Thyroid gland (tissue), 4 donors: ENCODE measurements at regions not wholly inside any gene's neighbourhood (a gene's known extent, or its start where the extent isn't known, plus 50 kb on each side); places are given as distances from the start of the nearest gene placed in this dataset.

Experiments used
- DNase-seq, 2 donors: peaks; one replicate each; pipeline ENCODE4 v3.0.0-alpha.2; 2019
- H3K27ac ChIP-seq, 3 donors: fragments of 200-600 bp; sonication (generic); 1 replicate in 2 of 3; 2 replicates in 1 of 3; pipeline ENCODE4 v1.5.1; 2016 to 2019; ENCODE audit warnings: mild to moderate bottlenecking in 1 of 3, moderate library complexity in 1 of 3
- H3K27me3 ChIP-seq: fragments of 200-600 bp; sonication (generic); one replicate; pipeline ENCODE4 v1.5.1; 2019
- H3K36me3 ChIP-seq, 2 donors: fragments of 200-600 bp; sonication (generic); one replicate each; pipeline ENCODE4 v1.5.1; 2016 to 2019
- H3K4me1 ChIP-seq, 2 donors: fragments of 200-600 bp; sonication (generic); one replicate each; pipeline ENCODE4 v1.5.1; 2017 to 2019
- H3K4me3 ChIP-seq, 3 donors: fragments of 200-600 bp; sonication (generic); replicated peaks in 1 of 3; 1 replicate in 2 of 3; 2 replicates in 1 of 3; pipeline ENCODE4 v1.5.1; 2016; ENCODE audit warnings: mild to moderate bottlenecking in 1 of 3
- H3K9me3 ChIP-seq: fragments of 200-600 bp; sonication (generic); one replicate; pipeline ENCODE4 v1.5.1; 2017
- CTCF ChIP-seq, 6 experiments: fragments of 200-600 bp in 3 of 6; fragments of 450-650 bp in 3 of 6; sonication (generic) in 3 of 6; IDR thresholded peaks; one replicate each; pipeline ENCODE4 v1.5.1; 2016 to 2019; ENCODE audit warnings: antibody characterized with exemption in 6 of 6, mild to moderate bottlenecking in 2 of 6, inconsistent platforms in 1 of 6, moderate library complexity in 1 of 6
- POLR2A ChIP-seq, 2 donors: fragments of 450-650 bp; IDR thresholded peaks; one replicate each; pipeline ENCODE4 v1.6.1; 2017; ENCODE audit warnings: antibody characterized with exemption in 2 of 2, mild to moderate bottlenecking in 2 of 2, moderate library complexity in 1 of 2
- whole genome bisulfite sequencing, 2 donors: methylation state at CpG; one replicate each; pipeline ENCODE4 v1.1.5; 2017; 5-methylcytosine and 5-hydroxymethylcytosine counted together
- intact Hi-C: fragments of 100-400 bp; cut with DNase I; formaldehyde crosslinking; loops from one replicate; pipeline ENCODE4 v1.15.1; 2023

DNA sequence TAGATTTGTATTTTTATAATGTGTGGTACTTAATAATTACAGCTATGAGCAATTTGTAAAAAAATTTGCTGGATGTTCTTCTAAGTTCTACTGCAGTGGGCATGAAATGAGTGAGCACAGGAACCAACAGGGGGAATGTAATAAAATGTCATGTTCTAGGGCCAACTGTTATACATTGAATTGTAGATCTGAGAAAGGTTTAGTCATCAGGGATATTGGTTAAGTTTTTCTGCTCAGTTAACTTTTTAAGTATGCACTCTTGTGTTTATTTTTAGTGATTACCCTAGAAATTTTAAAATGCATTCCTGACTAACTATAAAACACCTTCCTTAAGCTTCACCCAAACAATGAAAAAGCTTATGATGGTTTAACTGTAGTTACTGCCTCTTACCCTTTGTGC, 101.8 kb downstream of the CAND1 start:
- DNase-seq: no peak
- H3K27me3 ChIP-seq: no peaks in the 10 kb centered on the region
- TF ChIP-seq CTCF (IDR thresholded peaks at IDR 0.05): no peak
- no peak for TF ChIP-seq POLR2A (IDR thresholded peaks at IDR 0.05)
- H3K4me1 ChIP-seq: peaks cover 0 to 14% of the 10 kb centered on the region in 2 donors
- no peaks in the 10 kb centered on the region for H3K36me3 ChIP-seq
- H3K27ac ChIP-seq: no peak overlapping the region
- H3K9me3 ChIP-seq: no peaks in the 10 kb centered on the region
- intact Hi-C loops: no loop called here
- H3K4me3 ChIP-seq: no peak overlapping the region

- WGBS, 2 donors: 95 to 96% methylated on average over 4 of the region's 4 CpGs
- no peak for DNase-seq
- Histone ChIP-seq H3K36me3 (no peaks in the 10 kb centered on the region), H3K27me3 (no peaks in the 10 kb centered on the region), H3K27ac (no peak overlapping the region), H3K4me3 (no peak overlapping the region), H3K9me3 (no peaks in the 10 kb centered on the region), H3K4me1 (no peaks in the 10 kb centered on the region)
- intact Hi-C loops: no loop called here
- TF ChIP-seq POLR2A (IDR thresholded peaks at IDR 0.05) (no peak), CTCF (IDR thresholded peaks at IDR 0.05) (no peak)
These were observed 107.9 kb downstream of the CAND1 start for GRCh38 chr12:67377021-67377420.

GRCh38 chr12:67377541-67377940, 108.4 kb downstream of the CAND1 start:
- 93 to 94% methylated on average over 4 of the region's 4 CpGs for WGBS, 2 donors
- intact Hi-C loops: no loop called here
- TF ChIP-seq POLR2A (IDR thresholded peaks at IDR 0.05): no peak
- TF ChIP-seq CTCF (IDR thresholded peaks at IDR 0.05): no peak
- H3K27me3 ChIP-seq: no peaks in the 10 kb centered on the region
- H3K4me1 ChIP-seq: no peaks in the 10 kb centered on the region
- no peak overlapping the region for H3K4me3 ChIP-seq
- H3K9me3 ChIP-seq: no peaks in the 10 kb centered on the region
- H3K27ac ChIP-seq: no peak overlapping the region
- no peak for DNase-seq
- H3K36me3 ChIP-seq: no peaks in the 10 kb centered on the region

DNA sequence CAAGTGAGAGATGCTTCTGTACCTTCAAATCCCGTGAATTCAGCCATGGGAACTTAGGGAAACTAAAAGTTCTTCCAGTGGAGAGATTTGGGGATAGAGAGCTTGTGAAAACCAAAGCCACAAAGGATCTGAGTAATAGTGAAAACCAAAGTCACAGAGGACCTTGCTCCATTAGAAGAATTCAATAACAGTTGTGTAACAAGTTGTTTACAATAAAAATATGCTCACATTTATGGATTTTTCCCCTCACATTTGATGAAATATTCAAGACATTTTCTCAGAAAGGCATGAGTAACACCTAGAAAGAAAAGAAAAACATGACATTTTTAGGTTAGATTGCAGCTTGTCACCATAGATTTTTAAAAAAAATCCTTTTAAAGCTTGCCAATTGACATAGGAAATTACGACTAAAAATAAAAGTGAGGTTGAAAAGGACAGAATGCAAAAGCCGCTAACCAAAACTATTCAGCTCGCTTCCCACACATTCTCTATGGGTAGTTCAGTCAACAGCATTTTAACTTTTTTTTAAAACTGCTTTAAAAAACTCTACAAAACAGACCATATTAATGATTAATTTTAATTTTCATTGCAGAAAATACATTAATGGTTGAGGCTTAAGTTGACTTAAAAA, 113.2 kb downstream of the CAND1 start:
- 74 to 75% methylated on average over 4 of the region's 4 CpGs for WGBS, 2 donors
- Histone ChIP-seq H3K27ac (no peak overlapping the region), H3K36me3 (no peaks in the 10 kb centered on the region), H3K4me3 (no peak overlapping the region), H3K9me3 (no peaks in the 10 kb centered on the region), H3K27me3 (no peaks in the 10 kb centered on the region), H3K4me1 (no peaks in the 10 kb centered on the region)
- DNase-seq: no peak
- TF ChIP-seq POLR2A (IDR thresholded peaks at IDR 0.05) (no peak), CTCF (IDR thresholded peaks at IDR 0.05) (no peak)
- intact Hi-C loops: no loop called here

DNA sequence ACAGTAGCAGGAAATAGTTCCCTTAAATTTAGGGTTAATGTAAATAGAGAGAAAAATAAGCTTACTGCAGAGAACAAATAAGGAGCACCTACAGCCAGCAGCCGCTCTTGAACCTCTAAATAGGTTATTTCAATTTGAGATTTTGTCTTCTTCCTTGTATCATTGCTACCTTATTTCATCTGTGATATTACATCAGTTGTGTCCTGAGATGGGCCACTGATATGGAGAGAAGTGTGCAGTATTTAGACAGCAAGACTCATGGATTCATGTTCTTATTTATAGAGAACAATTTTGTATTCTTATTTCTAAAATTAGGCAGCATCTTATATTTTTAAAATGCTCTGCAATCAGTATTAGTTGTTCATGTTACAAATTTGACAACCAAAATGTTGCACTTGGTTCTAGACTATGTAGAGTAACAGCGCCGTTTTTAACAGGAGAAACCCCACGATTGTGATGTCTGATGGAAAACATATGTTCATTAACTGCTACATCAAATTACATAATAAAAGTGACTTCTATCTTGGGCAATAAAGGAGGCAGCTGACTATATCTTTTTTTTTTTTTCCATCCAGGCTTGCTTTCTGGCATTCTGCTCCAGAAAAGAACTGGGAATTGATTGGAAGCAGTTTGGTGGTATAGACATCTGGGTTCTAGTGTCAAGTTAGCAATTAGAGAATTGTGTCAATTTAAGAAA, 117.9 kb downstream of the CAND1 start:
- no peaks in the 10 kb centered on the region for H3K36me3 ChIP-seq
- H3K27me3 ChIP-seq: no peaks in the 10 kb centered on the region
- no peak for DNase-seq
- H3K27ac ChIP-seq: no peak overlapping the region
- TF ChIP-seq CTCF (IDR thresholded peaks at IDR 0.05): no peak
- TF ChIP-seq POLR2A (IDR thresholded peaks at IDR 0.05): no peak
- intact Hi-C loops: no loop called here
- H3K4me1 ChIP-seq: no peaks in the 10 kb centered on the region
- H3K4me3 ChIP-seq: no peak overlapping the region
- WGBS, 2 donors: 64 to 74% methylated on average over 4 of the region's 4 CpGs
- no peaks in the 10 kb centered on the region for H3K9me3 ChIP-seq
